Osteocyte (in vitro differentiated cells): ENCODE measurements at regions not wholly inside any gene's neighbourhood (a gene's known extent, or its start where the extent isn't known, plus 50 kb on each side); places are given as distances from the start of the nearest gene placed in this dataset.
"Not testable (repeated sequence)": the region's sequence is repeated elsewhere in the genome, so short reads cannot be mapped to it uniquely, and the experiment has no call there.

Experiments
- DNase-seq: peaks from one replicate; pipeline ENCODE4 v3.0.0; 2021; ENCODE audit warnings: mixed read lengths; ENCODE audit not compliant: unreplicated experiment; ENCODE audit errors: extremely low spot score
- H3K27ac Mint-ChIP-seq: one replicate; pipeline ENCODE4 v1.8.0; 2021; ENCODE audit warnings: mild to moderate bottlenecking, mixed read lengths; ENCODE audit not compliant: unreplicated experiment
- H3K27me3 Mint-ChIP-seq: one replicate; pipeline ENCODE4 v1.8.0; 2021; ENCODE audit warnings: mixed read lengths; ENCODE audit not compliant: unreplicated experiment
- H3K36me3 Mint-ChIP-seq: one replicate; pipeline ENCODE4 v1.8.0; 2021; ENCODE audit warnings: mixed read lengths; ENCODE audit not compliant: unreplicated experiment
- H3K4me1 Mint-ChIP-seq: one replicate; pipeline ENCODE4 v1.8.0; 2021; ENCODE audit warnings: mixed read lengths; ENCODE audit not compliant: unreplicated experiment
- H3K4me3 Mint-ChIP-seq: one replicate; pipeline ENCODE4 v1.8.0; 2021; ENCODE audit warnings: mild to moderate bottlenecking, moderate library complexity, mixed read lengths; ENCODE audit not compliant: unreplicated experiment
- H3K9me3 Mint-ChIP-seq: one replicate; pipeline ENCODE4 v1.8.0; 2021; ENCODE audit warnings: mixed read lengths; ENCODE audit not compliant: unreplicated experiment
- TF ChIP-seq, protein P1 (sequence below): fragments of 200-600 bp; sonication (generic); IDR thresholded peaks from 2 replicates; pipeline ENCODE4 v1.5.0; 2021; ENCODE audit warnings: antibody characterized with exemption, mild to moderate bottlenecking, moderate library complexity

DNA sequence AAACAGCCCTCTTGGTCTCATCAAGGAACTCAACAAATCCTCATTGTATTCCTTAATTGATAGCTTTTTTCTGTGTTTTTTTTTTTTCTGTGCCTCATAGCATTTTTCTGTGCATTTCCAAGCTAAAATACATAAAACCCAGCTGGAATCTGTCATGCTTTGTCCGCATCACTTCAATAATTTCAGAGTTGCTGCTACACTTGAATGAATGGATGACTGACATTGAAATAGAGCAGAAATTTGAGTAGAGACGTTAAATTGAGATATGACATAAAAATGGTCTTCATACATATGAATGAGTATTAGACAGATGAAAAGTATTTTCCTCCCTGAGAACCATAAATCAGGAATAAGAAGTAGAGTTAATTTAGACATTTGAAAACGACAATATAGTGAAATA lies 593.2 kb downstream of the TMA16 start:
- Mint-ChIP-seq H3K4me3 (no peak overlapping the region), H3K36me3 (no peaks in the 10 kb centered on the region), H3K4me1 (peaks cover 2% of the 10 kb centered on the region), H3K27ac (no peak overlapping the region), H3K9me3 (no peaks in the 10 kb centered on the region), H3K27me3 (no peaks in the 10 kb centered on the region)
- DNase-seq: no peak
- TF ChIP-seq, protein P1, sequence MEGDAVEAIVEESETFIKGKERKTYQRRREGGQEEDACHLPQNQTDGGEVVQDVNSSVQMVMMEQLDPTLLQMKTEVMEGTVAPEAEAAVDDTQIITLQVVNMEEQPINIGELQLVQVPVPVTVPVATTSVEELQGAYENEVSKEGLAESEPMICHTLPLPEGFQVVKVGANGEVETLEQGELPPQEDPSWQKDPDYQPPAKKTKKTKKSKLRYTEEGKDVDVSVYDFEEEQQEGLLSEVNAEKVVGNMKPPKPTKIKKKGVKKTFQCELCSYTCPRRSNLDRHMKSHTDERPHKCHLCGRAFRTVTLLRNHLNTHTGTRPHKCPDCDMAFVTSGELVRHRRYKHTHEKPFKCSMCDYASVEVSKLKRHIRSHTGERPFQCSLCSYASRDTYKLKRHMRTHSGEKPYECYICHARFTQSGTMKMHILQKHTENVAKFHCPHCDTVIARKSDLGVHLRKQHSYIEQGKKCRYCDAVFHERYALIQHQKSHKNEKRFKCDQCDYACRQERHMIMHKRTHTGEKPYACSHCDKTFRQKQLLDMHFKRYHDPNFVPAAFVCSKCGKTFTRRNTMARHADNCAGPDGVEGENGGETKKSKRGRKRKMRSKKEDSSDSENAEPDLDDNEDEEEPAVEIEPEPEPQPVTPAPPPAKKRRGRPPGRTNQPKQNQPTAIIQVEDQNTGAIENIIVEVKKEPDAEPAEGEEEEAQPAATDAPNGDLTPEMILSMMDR: no peak

DNA sequence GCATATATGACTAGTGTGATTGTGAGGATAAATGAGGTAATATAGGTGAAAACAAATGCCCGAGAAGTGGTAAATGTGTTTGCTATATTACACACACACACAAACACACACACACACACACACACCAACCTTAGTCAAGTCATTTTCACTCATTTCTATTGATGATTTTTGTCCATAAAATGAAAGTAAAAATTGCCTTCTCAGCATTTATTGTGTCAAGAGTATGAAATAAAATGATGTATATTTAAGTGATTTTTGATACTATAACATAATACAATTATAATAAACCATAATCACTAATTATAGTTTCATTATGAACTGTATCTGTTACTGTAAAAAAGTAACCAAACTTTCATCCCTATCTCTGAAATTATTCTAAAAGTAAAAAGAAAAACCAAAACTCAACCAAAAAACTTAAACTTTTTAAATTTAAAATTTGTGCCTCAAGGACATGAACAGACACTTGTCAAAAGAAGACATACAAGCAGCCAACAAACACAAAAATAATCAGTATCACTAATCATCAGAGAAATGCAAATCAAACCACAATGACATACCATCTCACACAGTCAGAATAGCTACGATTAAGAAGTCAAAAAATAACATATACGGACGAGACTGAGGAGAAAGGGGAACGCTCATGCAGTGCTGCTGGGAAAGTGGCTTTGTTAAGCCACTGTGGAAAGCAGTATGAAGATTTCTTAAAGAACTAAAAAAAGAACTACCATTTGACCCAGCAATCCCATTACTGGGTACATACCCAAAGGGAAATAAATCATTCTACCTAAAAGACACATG lies 601.0 kb downstream of the TMA16 start:
- H3K27me3 Mint-ChIP-seq: no peaks in the 10 kb centered on the region
- H3K4me1 Mint-ChIP-seq: peaks cover 10% of the 10 kb centered on the region

DNA sequence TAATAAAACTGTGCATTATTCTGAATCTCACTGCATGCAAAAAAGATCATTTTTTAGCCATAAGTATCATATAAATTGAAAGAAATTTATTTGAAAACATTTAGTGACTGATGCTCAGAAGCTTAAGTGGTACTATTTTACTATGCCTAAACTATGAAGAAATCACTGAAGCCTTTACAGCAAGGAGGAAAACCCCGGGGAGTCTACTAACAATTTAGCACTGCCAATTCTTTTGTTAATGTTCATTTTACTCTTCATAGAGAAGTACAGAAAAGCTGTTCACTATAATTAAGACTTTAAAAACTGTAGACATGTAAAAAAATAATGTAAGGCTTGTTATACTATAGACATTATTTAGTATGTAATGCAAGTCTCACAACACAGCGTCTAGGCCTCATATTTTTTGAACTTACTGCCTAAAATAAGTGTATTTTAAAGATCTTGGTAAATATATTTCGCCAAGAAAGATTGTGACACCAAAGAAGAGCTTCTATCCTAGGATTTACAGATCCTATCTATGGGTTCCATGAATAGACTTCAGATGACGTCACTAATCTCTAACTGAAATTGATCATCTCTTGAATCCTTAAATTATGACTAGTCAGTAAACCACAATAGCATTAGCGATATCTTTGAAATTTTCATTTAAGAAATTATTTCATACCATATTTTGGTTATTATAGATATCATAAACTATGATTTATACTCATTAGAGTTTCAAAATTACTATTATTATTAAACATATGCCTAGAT lies 602.5 kb downstream of the TMA16 start:
- H3K4me3 Mint-ChIP-seq: no peak overlapping the region
- H3K36me3 Mint-ChIP-seq: no peaks in the 10 kb centered on the region
- H3K27me3 Mint-ChIP-seq: no peaks in the 10 kb centered on the region
- peaks cover 8% of the 10 kb centered on the region for H3K4me1 Mint-ChIP-seq
- TF ChIP-seq, protein P1: no peak
- H3K9me3 Mint-ChIP-seq: peaks cover 5% of the 10 kb centered on the region
- no peak for DNase-seq
- no peak overlapping the region for H3K27ac Mint-ChIP-seq

More for the DNA sequence above, 601.0 kb downstream of the TMA16 start:
- no peak for DNase-seq
- Mint-ChIP-seq H3K9me3 (peaks cover 5% of the 10 kb centered on the region), H3K36me3 (no peaks in the 10 kb centered on the region), H3K27ac (no peak overlapping the region), H3K4me3 (no peak overlapping the region)
- TF ChIP-seq, protein P1: no peak

DNA sequence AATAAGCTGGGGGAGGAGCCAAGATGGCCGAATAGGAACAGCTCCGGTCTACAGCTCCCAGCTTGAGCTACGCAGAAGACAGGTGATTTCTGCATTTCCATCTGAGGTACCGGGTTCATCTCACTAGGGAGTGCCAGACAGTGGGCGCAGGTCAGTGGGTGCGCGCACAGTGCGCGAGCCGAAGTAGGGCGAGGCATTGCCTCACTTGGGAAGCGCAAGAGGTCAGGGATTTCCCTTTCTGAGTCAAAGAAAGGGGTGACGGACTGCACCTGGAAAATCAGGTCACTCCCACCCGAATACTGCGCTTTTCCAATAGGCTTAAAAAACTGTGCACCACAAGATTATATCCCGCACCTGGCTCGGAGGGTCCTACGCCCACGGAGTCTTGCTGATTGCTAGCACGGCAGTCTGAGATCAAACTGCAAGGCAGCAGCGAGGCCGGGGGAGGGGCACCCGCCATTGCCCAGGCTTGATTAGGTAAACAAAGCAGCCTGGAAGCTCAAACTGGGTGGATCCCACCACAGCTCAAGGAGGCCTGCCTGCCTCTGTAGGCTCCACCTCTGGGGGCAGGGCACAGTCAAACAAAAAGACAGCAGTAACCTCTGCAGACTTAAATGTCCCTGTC lies 606.4 kb downstream of the TMA16 start:
- H3K4me1 Mint-ChIP-seq, H3K4me3 Mint-ChIP-seq, H3K36me3 Mint-ChIP-seq, DNase-seq, H3K9me3 Mint-ChIP-seq, H3K27ac Mint-ChIP-seq, H3K27me3 Mint-ChIP-seq: not testable (repeated sequence)

DNA sequence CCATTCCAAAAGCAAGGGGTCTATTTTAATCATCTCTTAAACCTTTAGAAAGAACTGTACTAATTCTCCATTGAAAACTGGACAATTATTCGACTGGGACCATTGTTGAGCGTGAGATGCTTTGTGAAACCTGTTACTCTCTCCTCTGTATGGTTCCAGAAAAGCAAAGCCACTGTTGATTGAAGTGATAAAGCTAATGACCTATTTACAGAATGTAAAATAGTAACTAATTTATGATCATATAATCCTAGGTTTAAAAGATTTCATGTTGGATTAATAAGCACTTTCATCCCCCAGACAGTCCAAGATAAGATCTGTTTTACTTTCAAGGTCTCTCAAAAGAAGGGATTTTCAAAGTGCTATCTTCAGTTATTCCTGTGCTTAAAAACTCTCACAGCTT lies 614.5 kb downstream of the TMA16 start:
- TF ChIP-seq, protein P1: no peak
- H3K4me1 Mint-ChIP-seq: peaks cover 4% of the 10 kb centered on the region
- no peaks in the 10 kb centered on the region for H3K9me3 Mint-ChIP-seq
- H3K36me3 Mint-ChIP-seq: no peaks in the 10 kb centered on the region
- DNase-seq: no peak
- H3K4me3 Mint-ChIP-seq: no peak overlapping the region
- H3K27me3 Mint-ChIP-seq: no peaks in the 10 kb centered on the region
- no peak overlapping the region for H3K27ac Mint-ChIP-seq
